Neuronal stem cell (in vitro differentiated cells): ENCODE measurements at regions not wholly inside any gene's neighbourhood (a gene's known extent, or its start where the extent isn't known, plus 50 kb on each side); places are given as distances from the start of the nearest gene placed in this dataset.
"Not testable (repeated sequence)": the region's sequence is repeated elsewhere in the genome, so short reads cannot be mapped to it uniquely, and the experiment has no call there.

Experiments
- DNase-seq: peaks from one replicate; pipeline ENCODE4 v3.0.0-alpha.2; 2013; ENCODE audit warnings: low spot score
- H2AFZ ChIP-seq: one replicate; pipeline ENCODE4 v1.6.1; 2013; ENCODE audit warnings: mild to moderate bottlenecking, low read length, inconsistent platforms
- H2AK5ac ChIP-seq: 2 replicates; pipeline ENCODE4 v1.6.1; 2013; ENCODE audit warnings: low read depth, mild to moderate bottlenecking, inconsistent platforms, low read length, moderate library complexity, mixed read lengths
- H2BK120ac ChIP-seq: 2 replicates; pipeline ENCODE4 v1.6.1; 2013; ENCODE audit warnings: low read depth, mild to moderate bottlenecking, inconsistent platforms, low read length, moderate library complexity, mixed read lengths
- H2BK12ac ChIP-seq: one replicate; pipeline ENCODE4 v1.6.1; 2013; ENCODE audit warnings: low read length, inconsistent platforms
- H2BK15ac ChIP-seq: 2 replicates; pipeline ENCODE4 v1.6.1; 2013; ENCODE audit warnings: mild to moderate bottlenecking, low read length, inconsistent platforms, mixed read lengths
- H2BK5ac ChIP-seq: one replicate; pipeline ENCODE4 v1.6.1; 2013; ENCODE audit warnings: inconsistent platforms, mild to moderate bottlenecking, low read length, moderate library complexity
- H3K14ac ChIP-seq: one replicate; pipeline ENCODE4 v1.6.1; 2013; ENCODE audit warnings: low read length, inconsistent platforms
- H3K18ac ChIP-seq: 2 replicates; pipeline ENCODE4 v1.6.1; 2013; ENCODE audit warnings: low read length, inconsistent platforms
- H3K23ac ChIP-seq: 2 replicates; pipeline ENCODE4 v1.6.1; 2013; ENCODE audit warnings: low read depth, mild to moderate bottlenecking, mixed read lengths, low read length, inconsistent platforms; ENCODE audit not compliant: poor library complexity
- H3K27ac ChIP-seq: replicated peaks from 3 replicates; pipeline ENCODE4 v1.5.1; 2013; ENCODE audit warnings: low read length, inconsistent platforms
- H3K27me3 ChIP-seq, 3 experiments: 2 replicates each; pipeline ENCODE4 v1.6.1; 2013; ENCODE audit warnings: low read length in 3 of 3, mild to moderate bottlenecking in 2 of 3, inconsistent platforms in 1 of 3, low read depth in 1 of 3, mixed read lengths in 1 of 3, moderate library complexity in 1 of 3; ENCODE audit not compliant: control insufficient read depth in 3 of 3, insufficient read depth in 3 of 3
- H3K36me3 ChIP-seq, 2 donors: replicated peaks in 1 of 2; 2 replicates each; pipeline ENCODE4 v1.6.1; 2013; ENCODE audit warnings: low read length in 2 of 2; ENCODE audit not compliant: control insufficient read depth in 2 of 2, insufficient read depth in 2 of 2
- H3K4ac ChIP-seq: 2 replicates; pipeline ENCODE4 v1.6.1; 2013; ENCODE audit warnings: inconsistent platforms, mild to moderate bottlenecking, low read length, moderate library complexity
- H3K4me1 ChIP-seq, 2 donors: 1 replicate in 1 of 2; 2 replicates in 1 of 2; pipeline ENCODE4 v1.6.1; 2013; ENCODE audit warnings: low read length in 2 of 2, low read depth in 1 of 2; ENCODE audit not compliant: control insufficient read depth in 2 of 2, insufficient read depth in 1 of 2
- H3K4me2 ChIP-seq: one replicate; pipeline ENCODE4 v1.6.1; 2013; ENCODE audit warnings: mild to moderate bottlenecking, low read length, inconsistent platforms; ENCODE audit not compliant: insufficient read depth, poor library complexity, severe bottlenecking
- H3K4me3 ChIP-seq, 2 donors: 2 replicates each; pipeline ENCODE4 v1.5.1; 2013; ENCODE audit warnings: low read length in 2 of 2, mild to moderate bottlenecking in 2 of 2, inconsistent platforms in 1 of 2, moderate library complexity in 1 of 2
- H3K79me1 ChIP-seq: one replicate; pipeline ENCODE4 v1.6.1; 2013; ENCODE audit warnings: low read depth, mild to moderate bottlenecking, inconsistent platforms, low read length, moderate library complexity
- H3K9ac ChIP-seq: one replicate; pipeline ENCODE4 v1.6.1; 2013; ENCODE audit warnings: mild to moderate bottlenecking, low read depth, low read length, inconsistent platforms; ENCODE audit not compliant: poor library complexity
- H3K9me3 ChIP-seq, 2 donors: replicated peaks in 1 of 2; 2 replicates each; pipeline versions ENCODE3 to v1.6.1; 2013; ENCODE audit warnings: low read length in 2 of 2, mild to moderate bottlenecking in 2 of 2, inconsistent platforms in 1 of 2, low read depth in 1 of 2, mixed read lengths in 1 of 2, moderate library complexity in 1 of 2; ENCODE audit not compliant: control insufficient read depth in 2 of 2, insufficient read depth in 1 of 2
- H4K8ac ChIP-seq: one replicate; pipeline ENCODE4 v1.6.1; 2013; ENCODE audit warnings: low read depth, mild to moderate bottlenecking, inconsistent platforms, low read length, moderate library complexity
- H4K91ac ChIP-seq: one replicate; pipeline ENCODE4 v1.6.1; 2013; ENCODE audit warnings: low read length, low read depth, mild to moderate bottlenecking, inconsistent platforms; ENCODE audit not compliant: poor library complexity
- WGBS, 2 donors: extraction: QIAGEN DNeasy Blood & Tissue Kit; methylation state at CpG; one replicate each; pipeline ENCODE4 v1.1.7; 2013; ENCODE audit warnings: missing lambda C conversion rate in 2 of 2, mixed read lengths in 1 of 2; ENCODE audit not compliant: insufficient read length in 2 of 2, insufficient replicate concordance in 1 of 2; ENCODE audit errors: extremely low coverage in 2 of 2; 5-methylcytosine and 5-hydroxymethylcytosine counted together

GRCh38 chr14:39603942-39604341 lies 171.7 kb upstream of the FBXO33 start:
- Histone ChIP-seq H2BK120ac (no peak overlapping the region), H3K27me3 (no peaks in the 10 kb centered on the region), H2AK5ac (no peak overlapping the region), H3K4ac (no peak overlapping the region), H3K9me3 (no peaks in the 10 kb centered on the region), H3K18ac (no peak overlapping the region), H3K36me3 (no peaks in the 10 kb centered on the region), H3K4me2 (no peak overlapping the region), H2BK15ac (no peak overlapping the region), H4K91ac (no peak overlapping the region), H3K14ac (no peak overlapping the region), H3K23ac (no peak overlapping the region), H3K4me1 (no peaks in the 10 kb centered on the region), H2AFZ (no peak overlapping the region), H3K4me3 (no peak overlapping the region), H3K9ac (no peak overlapping the region), H2BK5ac (no peak overlapping the region), H4K8ac (no peak overlapping the region), H2BK12ac (no peak overlapping the region), H3K27ac (no peak overlapping the region), H3K79me1 (no peaks in the 10 kb centered on the region)
- DNase-seq: no peak
- WGBS, 2 donors: no CpG with 5 or more reads among the region's 1 CpG

- Histone ChIP-seq H2BK120ac (no peak overlapping the region), H3K18ac (no peak overlapping the region), H3K36me3 (no peaks in the 10 kb centered on the region), H3K4me3 (no peak overlapping the region), H3K14ac (no peak overlapping the region), H2BK5ac (no peak overlapping the region), H2BK12ac (no peak overlapping the region), H3K9me3 (peaks cover 0 to 2% of the 10 kb centered on the region in 2 donors), H2AFZ (no peak overlapping the region), H3K4me2 (no peak overlapping the region), H3K23ac (no peak overlapping the region), H3K27ac (no peak overlapping the region), H3K27me3 (no peaks in the 10 kb centered on the region), H2AK5ac (no peak overlapping the region), H3K79me1 (no peaks in the 10 kb centered on the region), H2BK15ac (no peak overlapping the region), H4K91ac (no peak overlapping the region), H3K4me1 (peaks cover 0 to 5% of the 10 kb centered on the region in 2 donors), H4K8ac (no peak overlapping the region), H3K4ac (no peak overlapping the region), H3K9ac (no peak overlapping the region)
- no peak for DNase-seq
- no CpG with 5 or more reads among the region's 2 CpGs for WGBS, 2 donors
Measured at GRCh38 chr14:39593377-39593776, 161.1 kb upstream of the FBXO33 start.

- H3K4ac ChIP-seq: no peak overlapping the region
- H3K23ac ChIP-seq: no peak overlapping the region
- H2AK5ac ChIP-seq: no peak overlapping the region
- no peak for DNase-seq
- H2AFZ ChIP-seq: no peak overlapping the region
- no peak overlapping the region for H3K27ac ChIP-seq
- WGBS, 2 donors: no CpG with 5 or more reads among the region's 2 CpGs
- H3K18ac ChIP-seq: no peak overlapping the region
- no peak overlapping the region for H3K4me3 ChIP-seq
- H2BK5ac ChIP-seq: no peak overlapping the region
- H3K4me1 ChIP-seq: peaks cover 0 to 5% of the 10 kb centered on the region in 2 donors
- no peaks in the 10 kb centered on the region for H3K27me3 ChIP-seq
- no peak overlapping the region for H4K8ac ChIP-seq
- H2BK15ac ChIP-seq: no peak overlapping the region
- H3K14ac ChIP-seq: no peak overlapping the region
- no peak overlapping the region for H2BK120ac ChIP-seq
- H3K9me3 ChIP-seq: peaks cover 0 to 2% of the 10 kb centered on the region in 2 donors
- no peaks in the 10 kb centered on the region for H3K79me1 ChIP-seq
- H3K36me3 ChIP-seq: no peaks in the 10 kb centered on the region
- H2BK12ac ChIP-seq: no peak overlapping the region
- no peak overlapping the region for H3K9ac ChIP-seq
- H4K91ac ChIP-seq: no peak overlapping the region
- no peak overlapping the region for H3K4me2 ChIP-seq
Measured at GRCh38 chr14:39592116-39592789, 160.0 kb upstream of the FBXO33 start.

GRCh38 chr14:39589882-39590281 lies 157.6 kb upstream of the FBXO33 start:
- H2BK12ac ChIP-seq, H3K18ac ChIP-seq, H2BK15ac ChIP-seq, H2BK120ac ChIP-seq, H3K27ac ChIP-seq, H3K23ac ChIP-seq, H3K4me3 ChIP-seq, H3K36me3 ChIP-seq, DNase-seq, H4K91ac ChIP-seq, H2AFZ ChIP-seq, H3K4me2 ChIP-seq, H3K9ac ChIP-seq, H2BK5ac ChIP-seq, H3K4me1 ChIP-seq, H4K8ac ChIP-seq, H3K27me3 ChIP-seq, H3K9me3 ChIP-seq, H3K14ac ChIP-seq, H2AK5ac ChIP-seq, H3K4ac ChIP-seq, H3K79me1 ChIP-seq: not testable (repeated sequence)
- no CpG with 5 or more reads among the region's 21 CpGs for WGBS, 2 donors
